H1 (cell line): ENCODE measurements at regions not wholly inside any gene's neighbourhood (a gene's known extent, or its start where the extent isn't known, plus 50 kb on each side); places are given as distances from the start of the nearest gene placed in this dataset.

Experiments
- KDM5A ChIP-seq: fragments of 200-600 bp; IDR thresholded peaks from 2 replicates; pipeline ENCODE4 v1.7.1; 2012; ENCODE audit warnings: mild to moderate bottlenecking, low read length, inconsistent platforms, mixed read lengths
- TEAD4 ChIP-seq: IDR thresholded peaks from 2 replicates; pipeline ENCODE4 v1.6.1; 2012; ENCODE audit warnings: low read depth, low read length, inconsistent platforms, mixed read lengths
- TF ChIP-seq, protein P1 (sequence below): fragments of 300-600 bp; sonication (generic); IDR thresholded peaks from 2 replicates; pipeline ENCODE4 v1.7.1; 2012; ENCODE audit warnings: low read length, moderate library complexity, mild to moderate bottlenecking, inconsistent platforms; ENCODE audit not compliant: insufficient replicate concordance

- TF ChIP-seq, protein P1, sequence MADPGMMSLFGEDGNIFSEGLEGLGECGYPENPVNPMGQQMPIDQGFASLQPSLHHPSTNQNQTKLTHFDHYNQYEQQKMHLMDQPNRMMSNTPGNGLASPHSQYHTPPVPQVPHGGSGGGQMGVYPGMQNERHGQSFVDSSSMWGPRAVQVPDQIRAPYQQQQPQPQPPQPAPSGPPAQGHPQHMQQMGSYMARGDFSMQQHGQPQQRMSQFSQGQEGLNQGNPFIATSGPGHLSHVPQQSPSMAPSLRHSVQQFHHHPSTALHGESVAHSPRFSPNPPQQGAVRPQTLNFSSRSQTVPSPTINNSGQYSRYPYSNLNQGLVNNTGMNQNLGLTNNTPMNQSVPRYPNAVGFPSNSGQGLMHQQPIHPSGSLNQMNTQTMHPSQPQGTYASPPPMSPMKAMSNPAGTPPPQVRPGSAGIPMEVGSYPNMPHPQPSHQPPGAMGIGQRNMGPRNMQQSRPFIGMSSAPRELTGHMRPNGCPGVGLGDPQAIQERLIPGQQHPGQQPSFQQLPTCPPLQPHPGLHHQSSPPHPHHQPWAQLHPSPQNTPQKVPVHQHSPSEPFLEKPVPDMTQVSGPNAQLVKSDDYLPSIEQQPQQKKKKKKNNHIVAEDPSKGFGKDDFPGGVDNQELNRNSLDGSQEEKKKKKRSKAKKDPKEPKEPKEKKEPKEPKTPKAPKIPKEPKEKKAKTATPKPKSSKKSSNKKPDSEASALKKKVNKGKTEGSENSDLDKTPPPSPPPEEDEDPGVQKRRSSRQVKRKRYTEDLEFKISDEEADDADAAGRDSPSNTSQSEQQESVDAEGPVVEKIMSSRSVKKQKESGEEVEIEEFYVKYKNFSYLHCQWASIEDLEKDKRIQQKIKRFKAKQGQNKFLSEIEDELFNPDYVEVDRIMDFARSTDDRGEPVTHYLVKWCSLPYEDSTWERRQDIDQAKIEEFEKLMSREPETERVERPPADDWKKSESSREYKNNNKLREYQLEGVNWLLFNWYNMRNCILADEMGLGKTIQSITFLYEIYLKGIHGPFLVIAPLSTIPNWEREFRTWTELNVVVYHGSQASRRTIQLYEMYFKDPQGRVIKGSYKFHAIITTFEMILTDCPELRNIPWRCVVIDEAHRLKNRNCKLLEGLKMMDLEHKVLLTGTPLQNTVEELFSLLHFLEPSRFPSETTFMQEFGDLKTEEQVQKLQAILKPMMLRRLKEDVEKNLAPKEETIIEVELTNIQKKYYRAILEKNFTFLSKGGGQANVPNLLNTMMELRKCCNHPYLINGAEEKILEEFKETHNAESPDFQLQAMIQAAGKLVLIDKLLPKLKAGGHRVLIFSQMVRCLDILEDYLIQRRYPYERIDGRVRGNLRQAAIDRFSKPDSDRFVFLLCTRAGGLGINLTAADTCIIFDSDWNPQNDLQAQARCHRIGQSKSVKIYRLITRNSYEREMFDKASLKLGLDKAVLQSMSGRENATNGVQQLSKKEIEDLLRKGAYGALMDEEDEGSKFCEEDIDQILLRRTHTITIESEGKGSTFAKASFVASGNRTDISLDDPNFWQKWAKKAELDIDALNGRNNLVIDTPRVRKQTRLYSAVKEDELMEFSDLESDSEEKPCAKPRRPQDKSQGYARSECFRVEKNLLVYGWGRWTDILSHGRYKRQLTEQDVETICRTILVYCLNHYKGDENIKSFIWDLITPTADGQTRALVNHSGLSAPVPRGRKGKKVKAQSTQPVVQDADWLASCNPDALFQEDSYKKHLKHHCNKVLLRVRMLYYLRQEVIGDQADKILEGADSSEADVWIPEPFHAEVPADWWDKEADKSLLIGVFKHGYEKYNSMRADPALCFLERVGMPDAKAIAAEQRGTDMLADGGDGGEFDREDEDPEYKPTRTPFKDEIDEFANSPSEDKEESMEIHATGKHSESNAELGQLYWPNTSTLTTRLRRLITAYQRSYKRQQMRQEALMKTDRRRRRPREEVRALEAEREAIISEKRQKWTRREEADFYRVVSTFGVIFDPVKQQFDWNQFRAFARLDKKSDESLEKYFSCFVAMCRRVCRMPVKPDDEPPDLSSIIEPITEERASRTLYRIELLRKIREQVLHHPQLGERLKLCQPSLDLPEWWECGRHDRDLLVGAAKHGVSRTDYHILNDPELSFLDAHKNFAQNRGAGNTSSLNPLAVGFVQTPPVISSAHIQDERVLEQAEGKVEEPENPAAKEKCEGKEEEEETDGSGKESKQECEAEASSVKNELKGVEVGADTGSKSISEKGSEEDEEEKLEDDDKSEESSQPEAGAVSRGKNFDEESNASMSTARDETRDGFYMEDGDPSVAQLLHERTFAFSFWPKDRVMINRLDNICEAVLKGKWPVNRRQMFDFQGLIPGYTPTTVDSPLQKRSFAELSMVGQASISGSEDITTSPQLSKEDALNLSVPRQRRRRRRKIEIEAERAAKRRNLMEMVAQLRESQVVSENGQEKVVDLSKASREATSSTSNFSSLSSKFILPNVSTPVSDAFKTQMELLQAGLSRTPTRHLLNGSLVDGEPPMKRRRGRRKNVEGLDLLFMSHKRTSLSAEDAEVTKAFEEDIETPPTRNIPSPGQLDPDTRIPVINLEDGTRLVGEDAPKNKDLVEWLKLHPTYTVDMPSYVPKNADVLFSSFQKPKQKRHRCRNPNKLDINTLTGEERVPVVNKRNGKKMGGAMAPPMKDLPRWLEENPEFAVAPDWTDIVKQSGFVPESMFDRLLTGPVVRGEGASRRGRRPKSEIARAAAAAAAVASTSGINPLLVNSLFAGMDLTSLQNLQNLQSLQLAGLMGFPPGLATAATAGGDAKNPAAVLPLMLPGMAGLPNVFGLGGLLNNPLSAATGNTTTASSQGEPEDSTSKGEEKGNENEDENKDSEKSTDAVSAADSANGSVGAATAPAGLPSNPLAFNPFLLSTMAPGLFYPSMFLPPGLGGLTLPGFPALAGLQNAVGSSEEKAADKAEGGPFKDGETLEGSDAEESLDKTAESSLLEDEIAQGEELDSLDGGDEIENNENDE = no peak
- TF ChIP-seq KDM5A (no peak), TEAD4 (no peak)
These were observed 344.0 kb downstream of the TNS1 start (continued) for GRCh38 chr2:217658806-217659205.
